ENCODE measurements at regions not wholly inside any gene's neighbourhood (a gene's known extent, or its start where the extent isn't known, plus 50 kb on each side); places are given as distances from the start of the nearest gene placed in this dataset.

GRCh38 chr1:47659146-47659545 lies 221.3 kb downstream of the FOXD2 start:
- TF ChIP-seq PREB (CRISPR knock-in tag; IDR thresholded peaks at IDR 0.05; ENCODE audit: borderline replicate concordance) (no peak), USF2 (CRISPR knock-in tag; IDR thresholded peaks at IDR 0.05) (no peak), CTCF (IDR thresholded peaks at IDR 0.05) (no peak), TCF7 (CRISPR knock-in tag; IDR thresholded peaks at IDR 0.05; ENCODE audit: low read depth) (no peak), USF1 (CRISPR knock-in tag; IDR thresholded peaks at IDR 0.05) (no peak)

All from WTC11 (cell line).